Testis (tissue), 2 donors: ENCODE measurements at regions not wholly inside any gene's neighbourhood (a gene's known extent, or its start where the extent isn't known, plus 50 kb on each side); places are given as distances from the start of the nearest gene placed in this dataset.

Source experiments
- POLR2A ChIP-seq: fragments of 450-650 bp; IDR thresholded peaks from one replicate; pipeline ENCODE4 v1.6.1; 2017; ENCODE audit warnings: antibody characterized with exemption, mild to moderate bottlenecking, moderate library complexity
- TF ChIP-seq, protein P1 (sequence below), 3 experiments: fragments of 450-650 bp in 2 of 3; fragments of 200-600 bp in 1 of 3; sonication (generic) in 1 of 3; IDR thresholded peaks; one replicate each; pipeline ENCODE4 v1.5.1; 2016 to 2019; ENCODE audit warnings: antibody characterized with exemption in 3 of 3, mild to moderate bottlenecking in 2 of 3, moderate library complexity in 1 of 3

DNA sequence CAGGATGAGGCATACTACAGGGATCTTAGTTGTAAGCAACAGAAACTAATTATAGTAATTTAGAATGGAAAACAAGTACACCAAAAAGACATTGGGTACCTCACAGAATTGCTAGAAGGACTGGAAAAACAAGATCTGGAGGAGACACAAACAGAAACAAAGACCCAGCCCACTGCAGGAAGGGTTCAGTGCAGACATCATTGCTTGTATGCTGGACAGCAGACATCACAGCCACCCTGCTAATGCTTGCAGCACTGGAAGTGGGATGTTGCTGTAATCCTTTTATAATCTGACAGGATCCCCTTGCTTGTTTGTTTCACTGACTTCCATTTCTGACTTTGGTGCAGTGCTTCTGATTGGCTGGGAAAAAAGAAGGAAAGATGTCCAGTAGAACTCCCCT, 111.4 kb upstream of the ZNF678 start:
- TF ChIP-seq, protein P1, sequence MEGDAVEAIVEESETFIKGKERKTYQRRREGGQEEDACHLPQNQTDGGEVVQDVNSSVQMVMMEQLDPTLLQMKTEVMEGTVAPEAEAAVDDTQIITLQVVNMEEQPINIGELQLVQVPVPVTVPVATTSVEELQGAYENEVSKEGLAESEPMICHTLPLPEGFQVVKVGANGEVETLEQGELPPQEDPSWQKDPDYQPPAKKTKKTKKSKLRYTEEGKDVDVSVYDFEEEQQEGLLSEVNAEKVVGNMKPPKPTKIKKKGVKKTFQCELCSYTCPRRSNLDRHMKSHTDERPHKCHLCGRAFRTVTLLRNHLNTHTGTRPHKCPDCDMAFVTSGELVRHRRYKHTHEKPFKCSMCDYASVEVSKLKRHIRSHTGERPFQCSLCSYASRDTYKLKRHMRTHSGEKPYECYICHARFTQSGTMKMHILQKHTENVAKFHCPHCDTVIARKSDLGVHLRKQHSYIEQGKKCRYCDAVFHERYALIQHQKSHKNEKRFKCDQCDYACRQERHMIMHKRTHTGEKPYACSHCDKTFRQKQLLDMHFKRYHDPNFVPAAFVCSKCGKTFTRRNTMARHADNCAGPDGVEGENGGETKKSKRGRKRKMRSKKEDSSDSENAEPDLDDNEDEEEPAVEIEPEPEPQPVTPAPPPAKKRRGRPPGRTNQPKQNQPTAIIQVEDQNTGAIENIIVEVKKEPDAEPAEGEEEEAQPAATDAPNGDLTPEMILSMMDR (IDR thresholded peaks at IDR 0.05) = no peak
- no peak for TF ChIP-seq POLR2A
